B cell (primary cell): ENCODE measurements at regions not wholly inside any gene's neighbourhood (a gene's known extent, or its start where the extent isn't known, plus 50 kb on each side); places are given as distances from the start of the nearest gene placed in this dataset.

Source experiments
- EZH2 ChIP-seq: IDR thresholded peaks from 2 replicates; pipeline ENCODE4 v1.6.1; 2012; ENCODE audit warnings: borderline replicate concordance, low read depth, mild to moderate bottlenecking, moderate library complexity, low read length; ENCODE audit not compliant: insufficient read depth, poor library complexity, severe bottlenecking
- TF ChIP-seq, protein P1 (sequence below): fragments of 200-600 bp; IDR thresholded peaks from one replicate; pipeline ENCODE4 v1.8.0; 2022; ENCODE audit warnings: antibody characterized with exemption, mild to moderate bottlenecking

DNA sequence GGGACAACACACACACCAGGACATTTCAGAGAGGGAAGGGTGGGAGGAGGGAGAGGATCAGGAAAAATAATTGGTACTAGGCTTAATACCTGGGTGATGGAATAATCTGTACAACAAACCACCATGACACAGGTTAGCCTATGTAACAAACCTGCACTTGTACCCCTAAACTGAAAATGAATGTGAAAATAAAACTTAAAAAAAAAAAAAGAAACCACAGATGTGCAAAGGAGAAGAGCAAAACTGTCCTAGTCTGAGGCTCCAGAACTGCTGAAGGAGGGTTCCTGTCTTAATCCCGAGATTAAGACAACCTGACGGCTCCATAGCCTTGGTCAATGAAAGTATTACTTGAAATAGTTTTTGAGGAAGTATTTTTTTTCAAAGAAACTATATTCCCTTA lies 423.0 kb downstream of the NEBL start:
- TF ChIP-seq, protein P1, sequence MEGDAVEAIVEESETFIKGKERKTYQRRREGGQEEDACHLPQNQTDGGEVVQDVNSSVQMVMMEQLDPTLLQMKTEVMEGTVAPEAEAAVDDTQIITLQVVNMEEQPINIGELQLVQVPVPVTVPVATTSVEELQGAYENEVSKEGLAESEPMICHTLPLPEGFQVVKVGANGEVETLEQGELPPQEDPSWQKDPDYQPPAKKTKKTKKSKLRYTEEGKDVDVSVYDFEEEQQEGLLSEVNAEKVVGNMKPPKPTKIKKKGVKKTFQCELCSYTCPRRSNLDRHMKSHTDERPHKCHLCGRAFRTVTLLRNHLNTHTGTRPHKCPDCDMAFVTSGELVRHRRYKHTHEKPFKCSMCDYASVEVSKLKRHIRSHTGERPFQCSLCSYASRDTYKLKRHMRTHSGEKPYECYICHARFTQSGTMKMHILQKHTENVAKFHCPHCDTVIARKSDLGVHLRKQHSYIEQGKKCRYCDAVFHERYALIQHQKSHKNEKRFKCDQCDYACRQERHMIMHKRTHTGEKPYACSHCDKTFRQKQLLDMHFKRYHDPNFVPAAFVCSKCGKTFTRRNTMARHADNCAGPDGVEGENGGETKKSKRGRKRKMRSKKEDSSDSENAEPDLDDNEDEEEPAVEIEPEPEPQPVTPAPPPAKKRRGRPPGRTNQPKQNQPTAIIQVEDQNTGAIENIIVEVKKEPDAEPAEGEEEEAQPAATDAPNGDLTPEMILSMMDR: no peak
- no peak for TF ChIP-seq EZH2
